GOT3 (cell line): ENCODE measurements at regions not wholly inside any gene's neighbourhood (a gene's known extent, or its start where the extent isn't known, plus 50 kb on each side); places are given as distances from the start of the nearest gene placed in this dataset.

Source experiments
- DNase-seq: peaks from one replicate; lab custom pipeline; 2025; ENCODE audit warnings: mixed read lengths; lab: John Stamatoyannopoulos, UW

- DNase-seq = no peak
These were observed 296.5 kb upstream of the KAZN start for GRCh38 chr1:14302025-14302424.

- no peak for DNase-seq
These were observed 295.5 kb upstream of the KAZN start for GRCh38 chr1:14303011-14303410.

DNA sequence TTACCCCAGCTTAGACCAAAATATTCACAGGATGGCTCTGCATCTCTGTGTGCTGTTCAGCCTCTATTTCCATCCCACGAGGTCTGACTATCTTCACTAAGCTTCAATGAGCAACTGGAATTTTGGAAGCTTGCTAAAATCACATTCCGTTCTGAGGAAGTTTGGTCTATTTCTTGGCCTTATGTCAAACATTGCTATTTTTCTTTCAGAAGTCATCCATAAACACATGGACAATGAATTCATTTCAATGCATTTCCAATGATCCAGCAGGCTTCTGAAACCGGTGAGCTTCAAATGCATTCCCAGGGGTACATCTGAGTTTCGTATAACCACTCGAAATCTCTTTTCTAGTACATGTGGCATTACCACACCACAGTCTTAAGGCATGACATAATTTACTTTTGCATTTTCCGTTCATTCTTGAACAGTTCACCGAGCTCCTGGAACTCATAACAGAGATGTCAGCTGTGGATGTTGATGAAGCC, 294.1 kb upstream of the KAZN start:
- no peak for DNase-seq

DNA sequence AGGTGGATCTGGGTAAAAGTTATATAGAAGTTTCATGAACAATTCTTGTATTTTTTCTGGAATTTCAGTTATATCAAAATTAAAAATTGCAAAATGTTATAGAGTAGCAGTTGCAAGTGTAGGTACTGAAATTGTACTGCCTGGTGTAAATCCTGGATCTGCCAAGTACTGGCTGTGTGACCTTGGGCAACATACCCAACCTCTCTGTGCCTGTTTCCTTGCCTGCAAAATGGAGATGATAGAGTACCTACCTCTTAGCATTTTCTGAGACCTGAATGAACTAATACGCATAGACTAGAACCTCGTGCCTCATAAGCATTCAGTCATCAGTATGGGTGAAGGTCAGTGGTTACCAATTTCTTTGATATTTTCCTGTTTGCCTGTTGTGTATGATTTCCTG, 290.0 kb upstream of the KAZN start:
- no peak for DNase-seq

DNA sequence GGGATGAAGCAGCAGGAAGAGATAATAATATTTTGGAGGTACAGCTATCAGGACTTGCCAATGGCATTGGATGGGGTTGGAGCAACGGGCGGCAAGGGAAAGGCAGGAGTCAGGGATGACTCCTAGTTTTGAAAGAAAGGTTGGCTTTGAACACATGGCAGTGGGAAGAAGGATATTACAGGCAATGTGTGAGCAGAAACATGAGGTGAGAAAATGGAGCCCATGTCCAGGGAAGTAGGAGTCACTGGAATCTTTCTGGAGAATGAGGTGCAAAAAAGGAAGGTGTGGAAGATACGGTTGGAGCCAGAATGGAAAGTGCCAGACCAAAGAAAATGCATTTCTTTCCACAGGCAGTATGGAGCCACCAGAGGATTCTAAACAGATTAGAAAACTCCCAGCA, 288.5 kb upstream of the KAZN start:
- no peak for DNase-seq

DNA sequence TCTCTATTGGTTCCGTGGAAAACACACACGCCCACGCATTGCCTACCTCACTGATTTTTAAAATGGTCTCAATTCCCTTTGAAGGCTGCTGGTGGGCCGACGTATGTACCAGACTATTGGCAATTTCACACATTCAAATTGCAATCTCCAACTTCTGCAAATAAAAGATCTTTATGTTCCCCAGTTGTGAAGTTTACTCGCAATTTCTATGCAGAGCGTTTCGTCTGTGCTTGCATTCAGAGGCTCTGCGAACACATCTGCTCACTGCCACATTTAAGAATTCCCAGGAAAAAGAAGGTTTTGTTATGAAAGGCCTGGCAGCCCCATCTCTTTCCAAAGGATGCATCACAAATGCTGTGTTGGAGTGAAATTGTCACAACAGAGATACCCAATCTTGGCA, 288.0 kb upstream of the KAZN start:
- no peak for DNase-seq

DNA sequence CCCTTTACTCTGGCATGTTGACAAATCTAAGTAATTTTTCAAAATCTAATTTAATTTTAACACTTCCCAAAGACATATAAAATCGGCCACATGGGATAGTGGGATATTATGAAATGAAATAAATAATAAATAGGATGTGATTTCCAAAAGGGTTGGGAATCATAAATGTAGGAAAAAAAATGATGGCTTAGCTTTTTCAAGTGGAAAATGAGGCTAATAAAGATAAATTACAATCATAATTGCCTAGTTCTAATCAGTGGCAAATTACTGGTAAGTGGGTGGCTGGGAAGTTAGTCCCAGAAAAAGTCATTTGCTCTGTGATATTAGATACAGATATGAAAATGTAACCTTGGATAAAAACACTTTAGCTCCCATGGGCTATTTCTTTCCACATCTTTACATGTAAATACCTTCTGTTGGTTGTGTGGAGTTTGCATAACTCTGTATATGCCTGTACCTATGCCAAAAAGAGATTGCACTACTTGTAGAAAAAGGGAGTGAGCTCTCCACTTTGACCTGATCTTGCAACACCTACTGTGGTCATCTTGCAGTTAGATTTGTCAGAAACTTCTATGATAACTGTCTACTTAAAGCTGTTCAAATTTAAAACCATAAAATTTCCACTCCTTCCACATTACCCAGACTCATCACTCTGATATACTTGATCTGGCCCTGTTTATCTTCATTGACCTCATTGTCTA, 284.6 kb upstream of the KAZN start:
- no peak for DNase-seq

DNA sequence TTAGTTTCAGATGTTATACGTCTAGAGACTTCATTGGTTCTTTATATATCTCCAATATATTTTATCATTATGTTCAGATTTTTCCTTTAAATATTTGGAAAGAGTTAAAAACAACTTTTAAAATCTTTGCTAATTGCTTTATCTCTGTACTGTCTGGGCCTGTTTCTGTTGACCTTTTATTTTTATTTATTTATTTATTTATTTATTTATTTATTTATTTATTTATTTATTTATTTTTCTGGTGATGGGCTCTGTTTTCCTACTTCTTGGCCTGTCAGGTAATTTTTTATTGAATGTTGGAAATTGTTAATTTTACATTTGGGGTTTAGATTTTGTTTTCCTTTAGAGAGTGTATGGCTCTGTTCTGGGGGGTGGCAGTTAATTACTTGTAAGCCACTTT, 279.7 kb upstream of the KAZN start:
- no peak for DNase-seq

- no peak for DNase-seq
These were observed 278.0 kb upstream of the KAZN start for GRCh38 chr1:14320518-14320917.

DNA sequence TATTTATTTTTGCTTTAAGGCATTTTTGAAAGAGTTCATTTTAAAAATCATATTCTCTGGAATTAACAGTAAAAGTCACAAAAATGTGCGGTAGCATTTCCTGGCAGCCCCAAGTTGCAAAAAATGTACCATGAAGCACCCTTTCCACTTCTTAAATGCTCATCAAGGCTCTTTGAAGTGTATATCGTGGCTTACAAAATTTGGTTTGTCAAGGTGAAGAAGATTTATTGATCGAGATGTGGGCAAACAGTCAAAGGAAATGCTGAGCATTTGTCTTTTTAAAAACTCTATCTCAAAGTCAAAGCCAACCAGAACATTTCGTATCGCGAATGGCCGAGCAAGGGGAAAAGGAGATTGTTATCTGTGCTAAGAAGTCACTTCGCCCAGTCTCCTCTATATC, 277.5 kb upstream of the KAZN start:
- DNase-seq = no peak

DNA sequence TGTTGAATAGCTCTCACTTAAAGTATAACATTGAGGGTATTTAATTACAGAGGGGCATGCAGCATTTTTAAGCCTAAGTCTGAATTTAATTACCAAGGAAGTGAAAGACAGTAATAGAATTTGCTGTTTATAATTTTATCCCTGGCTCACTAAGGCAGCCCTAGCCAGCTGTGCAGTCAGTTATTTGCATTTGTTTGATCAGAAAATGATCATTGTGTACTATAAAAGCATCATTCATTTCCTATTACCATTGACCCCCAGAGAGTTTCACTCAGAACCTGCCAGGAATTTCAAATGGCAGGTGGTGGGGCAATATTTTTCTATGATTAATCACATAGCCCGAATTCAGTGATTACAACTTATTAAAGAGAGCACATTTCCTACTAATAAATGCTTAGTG, 277.1 kb upstream of the KAZN start:
- DNase-seq = no peak

GRCh38 chr1:14323568-14324247, 274.8 kb upstream of the KAZN start:
- DNase-seq = no peak

- no peak for DNase-seq
These were observed 274.2 kb upstream of the KAZN start for GRCh38 chr1:14324248-14324630.

GRCh38 chr1:14326857-14327256, 271.6 kb upstream of the KAZN start:
- DNase-seq = no peak

- no peak for DNase-seq
These were observed 269.8 kb upstream of the KAZN start for GRCh38 chr1:14328685-14329084.

DNA sequence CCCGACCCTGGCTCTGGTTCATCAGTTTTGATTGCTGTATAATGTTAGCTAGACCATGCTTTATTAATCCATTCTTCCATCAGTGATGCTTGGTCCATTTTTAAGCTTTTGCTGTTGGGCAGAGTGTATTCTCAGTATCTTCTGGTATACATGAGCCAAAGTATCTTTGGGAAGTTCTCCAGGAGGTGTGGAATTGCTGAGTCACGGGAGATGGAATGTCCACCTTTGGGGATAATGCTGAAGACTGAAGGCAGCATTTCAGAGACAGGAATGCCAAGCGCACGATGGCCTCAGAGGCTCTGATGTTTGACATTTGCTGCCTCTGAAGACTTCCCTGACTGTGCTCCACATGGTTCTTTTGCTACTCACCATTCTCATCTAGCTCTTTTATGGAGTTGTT, 266.3 kb upstream of the KAZN start:
- no peak for DNase-seq

GRCh38 chr1:14334336-14335176, 263.9 kb upstream of the KAZN start:
- DNase-seq = no peak

DNA sequence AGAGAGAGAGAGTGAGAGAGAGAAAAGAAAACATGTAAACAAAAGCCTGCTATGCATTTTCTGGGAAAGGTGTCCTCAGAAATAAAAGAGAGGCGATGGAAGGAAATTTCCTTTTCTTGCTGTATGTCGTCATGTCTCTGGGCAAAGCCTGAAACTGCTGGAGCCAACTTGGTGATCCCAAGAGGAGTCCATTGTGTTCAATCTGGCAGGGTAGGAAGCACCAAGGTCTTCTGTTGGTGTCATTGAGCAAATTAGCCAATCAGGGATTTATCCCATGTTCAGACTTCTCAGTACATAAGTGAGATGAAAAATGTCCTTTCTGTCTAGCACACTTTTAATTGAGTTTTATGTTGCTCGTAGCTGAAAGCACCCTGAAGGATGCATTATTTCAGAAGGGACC, 260.0 kb upstream of the KAZN start:
- DNase-seq = no peak

GRCh38 chr1:14339288-14339687, 259.2 kb upstream of the KAZN start:
- no peak for DNase-seq

DNA sequence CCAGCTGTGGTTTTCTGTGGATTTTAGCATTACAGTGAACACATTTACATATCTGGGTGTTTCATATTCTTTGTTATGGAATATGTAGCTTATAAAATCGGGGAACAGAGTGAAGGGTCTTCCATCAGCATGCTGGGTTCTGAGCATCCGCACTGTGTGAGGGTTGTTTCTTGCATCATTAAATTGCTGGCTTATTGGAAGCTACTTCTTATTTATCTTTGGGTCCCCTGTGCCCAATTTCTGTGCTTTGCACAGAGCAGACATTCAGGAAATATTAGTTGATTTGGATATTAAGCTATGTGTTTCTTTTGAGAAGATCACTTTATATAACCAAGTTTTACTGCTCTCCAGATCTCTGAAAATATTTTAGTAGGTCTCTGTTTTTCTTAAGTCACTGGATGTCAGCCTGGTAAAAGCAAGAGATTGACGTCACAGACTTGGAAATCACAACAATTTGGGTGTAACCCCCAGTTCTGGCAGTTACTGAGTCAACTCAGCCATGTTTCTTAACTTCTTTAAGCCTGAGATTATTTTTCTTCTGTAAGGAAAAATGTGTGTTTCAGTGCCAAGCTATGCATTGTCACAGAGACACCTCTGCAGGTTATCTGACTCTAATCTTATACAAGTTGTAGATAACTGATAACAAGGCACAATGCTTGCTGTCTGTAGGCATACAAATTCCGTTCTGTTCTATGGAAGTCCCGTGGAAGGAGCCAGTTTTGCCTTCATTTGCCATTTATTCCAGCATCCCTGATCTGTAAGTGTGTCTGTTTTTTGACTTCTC, 258.3 kb upstream of the KAZN start:
- DNase-seq = no peak

DNA sequence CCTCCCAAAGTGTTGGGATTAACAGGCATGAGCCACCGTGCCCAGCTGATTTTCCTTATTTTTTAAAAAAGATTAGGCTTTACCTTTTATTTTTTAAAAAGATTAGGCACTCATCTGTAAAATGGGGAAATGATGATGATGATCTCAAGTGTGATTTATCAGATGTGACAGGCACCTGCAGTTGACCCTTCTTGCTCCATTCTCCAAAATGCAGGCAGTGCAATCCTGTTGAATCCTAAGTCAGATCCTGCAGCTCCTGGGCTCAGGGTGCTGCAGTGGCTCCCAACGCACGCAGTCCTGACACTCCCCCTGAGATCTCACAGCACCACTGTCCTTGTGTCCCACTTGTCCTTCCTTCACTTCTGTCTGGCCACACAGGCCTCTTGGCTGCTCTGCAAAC, 257.3 kb upstream of the KAZN start:
- no peak for DNase-seq

GRCh38 chr1:14345946-14346550, 252.4 kb upstream of the KAZN start:
- DNase-seq = no peak
